GM15510 (cell line): ENCODE measurements at regions not wholly inside any gene's neighbourhood (a gene's known extent, or its start where the extent isn't known, plus 50 kb on each side); places are given as distances from the start of the nearest gene placed in this dataset.

ENCODE experiments used
- POLR2A ChIP-seq: IDR thresholded peaks from 3 replicates; pipeline ENCODE4 v1.6.1; 2011; ENCODE audit warnings: borderline replicate concordance; ENCODE audit not compliant: insufficient read length; ENCODE audit errors: extremely low read depth

- no peak for TF ChIP-seq POLR2A
Observed at GRCh38 chr22:48727454-48728058, 1100.1 kb downstream of the BRD1 start.

- TF ChIP-seq POLR2A: no peak
Observed at GRCh38 chr22:48724899-48725298, 1102.8 kb downstream of the BRD1 start.

- TF ChIP-seq POLR2A: no peak
Observed at GRCh38 chr22:48722661-48723060, 1105.0 kb downstream of the BRD1 start.

DNA sequence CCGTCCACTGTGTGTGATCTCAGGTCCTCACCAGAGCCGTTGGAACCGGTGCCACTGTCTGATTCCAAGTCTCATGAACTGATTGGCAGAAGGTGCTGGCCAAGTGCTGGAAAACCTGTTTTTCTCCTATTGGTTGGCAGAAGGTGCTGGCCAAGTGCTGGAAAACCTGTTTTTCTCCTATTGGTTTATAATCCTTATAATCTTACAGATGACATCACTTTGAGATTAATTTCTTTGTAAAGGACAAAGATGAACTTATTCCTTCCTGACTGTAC is 1106.3 kb downstream of the BRD1 start:
- TF ChIP-seq POLR2A: no peak

DNA sequence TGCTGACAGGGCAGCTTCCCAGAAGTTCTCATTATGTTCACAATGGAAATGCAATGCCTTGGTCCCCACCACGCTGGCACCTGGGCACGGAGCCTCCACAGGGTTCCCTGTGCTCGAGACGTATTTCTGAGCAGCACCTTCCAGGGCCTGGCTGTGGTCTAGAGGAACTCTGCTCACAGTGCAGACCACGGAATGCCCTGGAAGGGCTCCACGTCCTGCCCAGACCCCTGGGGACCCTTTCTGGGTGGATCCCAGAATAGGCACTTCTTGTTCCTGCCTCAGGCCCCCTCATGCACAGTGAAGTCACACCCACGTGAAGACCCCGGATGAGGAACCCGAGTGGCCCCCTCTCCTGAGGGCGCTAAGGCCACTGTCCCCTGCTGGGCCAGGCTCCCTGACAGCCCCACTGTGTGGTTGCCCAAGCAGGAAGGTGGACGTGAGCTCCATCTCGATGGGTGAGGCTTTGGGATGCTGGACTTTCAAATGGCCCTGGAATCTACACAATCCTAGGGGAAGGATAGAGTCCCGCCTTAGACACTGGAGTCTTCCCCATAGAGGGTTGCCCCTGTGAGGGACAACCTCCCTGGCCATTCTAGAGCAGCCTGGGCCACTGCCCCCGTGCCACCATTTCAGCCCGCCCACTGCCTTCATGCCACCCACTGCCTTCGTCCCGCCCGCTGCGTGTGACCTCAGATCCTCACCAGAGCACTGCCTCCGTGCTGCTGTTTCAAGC is 1106.8 kb downstream of the BRD1 start:
- no peak for TF ChIP-seq POLR2A

DNA sequence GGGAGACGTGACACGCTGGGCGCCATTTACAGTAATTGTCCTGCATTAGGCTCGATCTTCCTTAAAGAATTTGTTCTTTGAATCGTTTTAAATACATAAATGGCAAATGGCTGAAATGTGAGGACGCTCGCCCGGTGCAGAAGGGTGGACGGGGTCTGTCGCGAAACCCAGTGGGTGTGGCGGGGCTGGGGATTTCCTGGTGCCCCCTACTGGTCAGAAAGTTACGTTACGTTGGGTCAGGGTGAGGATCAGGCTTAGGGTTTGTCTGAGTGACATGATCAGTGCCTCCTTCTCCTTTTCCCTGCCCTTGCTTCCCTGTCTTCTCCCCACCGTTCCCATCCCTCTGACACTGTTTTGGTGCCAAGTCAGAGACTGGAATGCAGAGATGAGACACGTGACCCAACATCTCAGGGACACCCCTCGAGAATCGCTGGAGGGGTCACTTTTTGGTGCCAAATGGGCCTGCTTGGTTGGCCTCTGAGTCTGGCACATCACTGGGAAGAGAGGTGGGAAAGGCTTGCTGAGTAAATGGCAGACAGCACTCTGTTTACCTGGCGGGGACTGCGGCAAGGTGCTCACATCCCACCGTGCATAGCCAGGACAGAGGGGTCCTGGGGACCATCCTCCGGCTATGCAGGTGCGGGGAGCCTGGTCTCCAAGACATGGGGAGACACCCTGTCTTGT is 1107.6 kb downstream of the BRD1 start:
- no peak for TF ChIP-seq POLR2A

DNA sequence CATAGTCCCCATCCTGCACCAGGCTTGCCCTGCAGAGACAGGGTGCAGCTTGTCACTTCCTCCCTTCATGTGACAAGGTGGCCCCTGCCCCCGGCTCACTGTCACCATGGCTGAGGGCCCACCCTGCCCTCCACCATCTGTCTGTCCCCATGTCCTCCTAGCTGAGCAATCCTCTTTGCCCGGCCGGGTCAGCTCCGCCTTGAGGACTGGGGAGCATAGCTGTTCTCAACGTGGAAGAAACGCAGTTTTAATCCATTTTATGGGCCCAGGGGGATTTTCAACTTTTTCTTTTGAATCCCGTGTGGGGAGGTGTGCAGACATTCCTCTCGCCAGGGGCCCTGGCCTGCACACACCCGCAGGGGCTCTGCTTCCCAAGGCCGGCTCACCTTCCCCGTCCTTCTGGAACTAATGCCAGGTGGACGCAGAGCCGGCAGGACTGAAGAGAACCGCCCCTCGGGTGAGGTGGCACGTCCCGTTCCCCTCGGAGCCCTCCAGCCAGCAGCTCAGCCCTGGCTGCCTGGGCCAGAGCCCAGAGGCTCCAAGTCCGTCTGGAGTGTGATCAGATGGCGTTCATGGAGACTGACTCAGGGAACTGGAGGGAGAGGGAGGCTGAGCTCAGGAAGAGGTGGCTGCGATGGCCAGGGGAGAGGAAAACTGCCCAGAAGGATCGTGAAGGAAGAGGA is 1108.7 kb downstream of the BRD1 start:
- TF ChIP-seq POLR2A: no peak

GRCh38 chr22:48717883-48718817 is 1109.5 kb downstream of the BRD1 start:
- TF ChIP-seq POLR2A: no peak

- no peak for TF ChIP-seq POLR2A
Observed at GRCh38 chr22:48717076-48717810, 1110.4 kb downstream of the BRD1 start.

DNA sequence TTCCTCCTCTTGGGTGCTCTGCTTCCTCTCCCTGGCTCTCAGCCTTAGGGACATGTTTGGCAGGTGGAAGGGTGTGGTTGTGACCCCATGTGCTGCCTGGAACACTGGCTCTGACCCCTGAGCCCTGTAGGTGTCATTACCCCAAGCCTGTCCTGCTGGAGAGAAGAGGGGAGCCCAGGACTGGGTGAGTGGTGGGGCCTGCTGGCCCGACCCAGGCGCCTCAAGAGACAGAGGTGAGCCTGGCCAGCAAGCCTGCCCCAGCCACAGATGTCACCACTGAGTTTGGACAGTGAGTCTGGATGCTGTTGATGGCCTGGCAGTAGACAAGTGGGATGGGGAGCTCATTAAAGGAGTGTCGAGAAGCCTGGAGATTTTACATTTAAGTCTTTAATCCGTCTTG is 1112.2 kb downstream of the BRD1 start:
- TF ChIP-seq POLR2A: no peak

DNA sequence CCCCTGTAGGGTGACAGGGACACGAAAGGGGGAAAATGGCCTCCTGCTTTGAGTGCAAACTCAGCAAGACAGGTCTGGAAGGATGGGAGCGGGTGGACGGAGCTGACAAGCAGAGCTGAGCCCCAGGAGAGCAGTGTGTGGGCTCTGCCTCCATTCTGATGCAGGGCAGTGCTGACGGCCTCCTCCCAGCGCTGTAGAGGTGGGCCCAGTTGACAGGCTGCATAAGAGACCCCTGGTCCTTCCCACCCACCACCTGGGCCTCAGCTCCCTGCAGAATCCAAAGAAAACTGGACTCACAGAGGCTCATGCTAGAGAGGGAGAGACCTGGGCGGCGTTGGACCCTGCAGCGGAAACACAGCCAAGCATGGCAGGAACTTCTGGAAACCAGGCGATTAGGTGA is 1113.4 kb downstream of the BRD1 start:
- TF ChIP-seq POLR2A: no peak

- TF ChIP-seq POLR2A: no peak
Observed at GRCh38 chr22:48713272-48714205, 1114.1 kb downstream of the BRD1 start.
